H9 (cell line): ENCODE measurements at regions not wholly inside any gene's neighbourhood (a gene's known extent, or its start where the extent isn't known, plus 50 kb on each side); places are given as distances from the start of the nearest gene placed in this dataset.

Experiments
- DNase-seq: peaks from one replicate; pipeline ENCODE4 v3.0.0-alpha.2; 2017
- H2AFZ ChIP-seq: one replicate; pipeline ENCODE4 v1.6.1; 2013; ENCODE audit warnings: mild to moderate bottlenecking, low read length, control low read depth, moderate library complexity
- H2AK5ac ChIP-seq: 2 replicates; pipeline ENCODE4 v1.6.1; 2013; ENCODE audit warnings: low read length, control low read depth, mixed read lengths; ENCODE audit not compliant: insufficient read length
- H2BK120ac ChIP-seq: one replicate; pipeline ENCODE4 v1.6.1; 2013; ENCODE audit warnings: low read depth, mild to moderate bottlenecking, low read length, control low read depth, inconsistent platforms; ENCODE audit not compliant: poor library complexity, severe bottlenecking
- H2BK12ac ChIP-seq: 2 replicates; pipeline ENCODE4 v1.6.1; 2013; ENCODE audit warnings: low read length, control low read depth, mixed read lengths, low read depth; ENCODE audit not compliant: insufficient read length
- H2BK15ac ChIP-seq: 2 replicates; pipeline ENCODE4 v1.6.1; 2013; ENCODE audit warnings: low read depth, low read length, control low read depth
- H2BK20ac ChIP-seq: one replicate; pipeline ENCODE4 v1.6.1; 2013; ENCODE audit warnings: low read depth, mild to moderate bottlenecking, low read length, control low read depth, inconsistent platforms; ENCODE audit not compliant: poor library complexity, severe bottlenecking
- H2BK5ac ChIP-seq: 2 replicates; pipeline ENCODE4 v1.6.1; 2013; ENCODE audit warnings: low read length, control low read depth, mixed read lengths; ENCODE audit not compliant: insufficient read length
- H3K14ac ChIP-seq: 2 replicates; pipeline ENCODE4 v1.6.1; 2013; ENCODE audit warnings: low read length, control low read depth; ENCODE audit not compliant: insufficient read depth
- H3K18ac ChIP-seq: 2 replicates; pipeline ENCODE4 v1.6.1; 2013; ENCODE audit warnings: low read depth, mild to moderate bottlenecking, mixed read lengths, low read length, control low read depth; ENCODE audit not compliant: insufficient read length
- H3K23ac ChIP-seq: 2 replicates; pipeline ENCODE4 v1.6.1; 2013; ENCODE audit warnings: low read length, control low read depth, mixed read lengths, low read depth; ENCODE audit not compliant: insufficient read length
- H3K23me2 ChIP-seq: 2 replicates; pipeline ENCODE4 v1.6.1; 2013; ENCODE audit warnings: low read depth, mild to moderate bottlenecking, mixed read lengths, low read length, control low read depth; ENCODE audit not compliant: insufficient read length, poor library complexity, severe bottlenecking
- H3K27ac ChIP-seq: 2 replicates; pipeline ENCODE4 v1.5.1; 2013; ENCODE audit warnings: low read length, control low read depth, mixed read lengths, low read depth; ENCODE audit not compliant: insufficient read length
- H3K27me3 ChIP-seq: 2 replicates; pipeline ENCODE4 v1.6.1; 2013; ENCODE audit warnings: low read length, control low read depth, inconsistent platforms; ENCODE audit not compliant: insufficient read depth
- H3K4ac ChIP-seq: 2 replicates; pipeline ENCODE4 v1.6.1; 2013; ENCODE audit warnings: low read depth, mild to moderate bottlenecking, control low read depth, inconsistent platforms, low read length, moderate library complexity
- H3K4me1 ChIP-seq: 2 replicates; pipeline ENCODE4 v1.6.1; 2013; ENCODE audit warnings: low read length, control low read depth, inconsistent platforms; ENCODE audit not compliant: insufficient read depth
- H3K4me2 ChIP-seq: 2 replicates; pipeline ENCODE4 v1.6.1; 2013; ENCODE audit warnings: low read length, control low read depth, mixed read lengths; ENCODE audit not compliant: insufficient read length, insufficient read depth
- H3K56ac ChIP-seq: 2 replicates; pipeline ENCODE4 v1.6.1; 2013; ENCODE audit warnings: low read depth, mild to moderate bottlenecking, mixed read lengths, low read length, control low read depth; ENCODE audit not compliant: insufficient read length
- H3K79me1 ChIP-seq: 2 replicates; pipeline ENCODE4 v1.6.1; 2013; ENCODE audit warnings: low read depth, mild to moderate bottlenecking, moderate library complexity, low read length, control low read depth, inconsistent platforms; ENCODE audit not compliant: insufficient read depth, poor library complexity, severe bottlenecking
- H3K79me2 ChIP-seq: 2 replicates; pipeline ENCODE4 v1.6.1; 2013; ENCODE audit warnings: low read length, control low read depth, inconsistent platforms; ENCODE audit not compliant: insufficient read depth
- H3K9ac ChIP-seq: 2 replicates; pipeline ENCODE4 v1.6.1; 2013; ENCODE audit warnings: low read length, control low read depth, mixed read lengths; ENCODE audit not compliant: insufficient read length; ENCODE audit errors: extremely low read depth
- H3K9me3 ChIP-seq: one replicate; pipeline ENCODE4 v1.6.1; 2013; ENCODE audit warnings: low read depth, low read length, inconsistent platforms; ENCODE audit not compliant: control insufficient read depth
- H3T11ph ChIP-seq: one replicate; pipeline ENCODE4 v1.6.1; 2013; ENCODE audit warnings: mild to moderate bottlenecking, low read length, control low read depth, inconsistent platforms
- H4K20me1 ChIP-seq: one replicate; pipeline ENCODE4 v1.6.1; 2013; ENCODE audit not compliant: control insufficient read depth, insufficient read length, insufficient read depth
- H4K5ac ChIP-seq: 2 replicates; pipeline ENCODE4 v1.6.1; 2013; ENCODE audit warnings: low read depth, mild to moderate bottlenecking, mixed read lengths, low read length, control low read depth; ENCODE audit not compliant: insufficient read length
- H4K8ac ChIP-seq: replicated peaks from 2 replicates; pipeline ENCODE4 v1.6.1; 2013; ENCODE audit warnings: low read length, control low read depth, mixed read lengths, low read depth; ENCODE audit not compliant: insufficient read length
- H4K91ac ChIP-seq: 2 replicates; pipeline ENCODE4 v1.6.1; 2013; ENCODE audit warnings: low read depth, mild to moderate bottlenecking, moderate library complexity, mixed read lengths, low read length, control low read depth; ENCODE audit not compliant: insufficient read length
- H3K27ac Mint-ChIP-seq, 3 experiments: 2 replicates in 2 of 3; 3 replicates in 1 of 3; pipeline ENCODE4 v1.8.0; 2020 to 2021; ENCODE audit warnings: mixed read lengths in 3 of 3, mild to moderate bottlenecking in 1 of 3, moderate library complexity in 1 of 3
- H3K27me3 Mint-ChIP-seq: 2 replicates; pipeline ENCODE4 v1.8.0; 2021; ENCODE audit warnings: low read depth, mild to moderate bottlenecking, moderate library complexity, mixed read lengths
- H3K36me3 Mint-ChIP-seq, 3 experiments: 2 replicates in 2 of 3; 3 replicates in 1 of 3; pipeline ENCODE4 v1.8.0; 2020 to 2021; ENCODE audit warnings: low read depth in 3 of 3, mixed read lengths in 3 of 3; ENCODE audit not compliant: insufficient read depth in 1 of 3
- H3K4me1 Mint-ChIP-seq, 2 experiments: 2 replicates each; pipeline ENCODE4 v1.8.0; 2020; ENCODE audit warnings: mixed read lengths in 2 of 2
- H3K4me3 Mint-ChIP-seq, 2 experiments: 2 replicates in 1 of 2; 3 replicates in 1 of 2; pipeline ENCODE4 v1.8.0; 2020 to 2021; ENCODE audit warnings: mild to moderate bottlenecking in 2 of 2, mixed read lengths in 2 of 2, moderate library complexity in 1 of 2
- H3K9me3 Mint-ChIP-seq, 2 experiments: 2 replicates in 1 of 2; 3 replicates in 1 of 2; pipeline ENCODE4 v1.8.0; 2020; ENCODE audit warnings: mild to moderate bottlenecking in 2 of 2, mixed read lengths in 2 of 2, moderate library complexity in 1 of 2
- WGBS: extraction: QIAGEN DNeasy Blood & Tissue Kit; methylation state at CpG from one replicate; pipeline ENCODE4 v1.1.7; 2013; ENCODE audit warnings: missing lambda C conversion rate, low lambda C conversion rate, mixed read lengths; ENCODE audit not compliant: insufficient read length; ENCODE audit errors: extremely low coverage; 5-methylcytosine and 5-hydroxymethylcytosine counted together
- TF ChIP-seq, protein P1 (sequence below): fragments of 200-600 bp; sonication (generic); conservative IDR thresholded peaks from 3 replicates; pipeline ENCODE4 v1.8.0; 2021; ENCODE audit warnings: antibody characterized with exemption, mild to moderate bottlenecking

GRCh38 chr20:39298571-39299506 lies 336.7 kb downstream of the DHX35 start:
- Histone ChIP-seq H3K27ac (no peak overlapping the region), H3K4ac (no peak overlapping the region), H2AFZ (no peak overlapping the region), H3K27me3 (no peaks in the 10 kb centered on the region), H2BK120ac (no peak overlapping the region), H3K18ac (no peak overlapping the region), H3K4me1 (no peaks in the 10 kb centered on the region; the same call in 1 of the 2 replicates), H3K79me1 (no peaks in the 10 kb centered on the region), H3K9me3 (no peaks in the 10 kb centered on the region), H4K5ac (no peak overlapping the region), H3K23ac (no peak overlapping the region), H2BK15ac (no peak overlapping the region), H4K8ac (no peak overlapping the region), H3K14ac (no peak overlapping the region; the same call in 1 of the 2 replicates), H2BK20ac (no peak overlapping the region), H3K79me2 (no peaks in the 10 kb centered on the region), H2AK5ac (no peak overlapping the region), H4K20me1 (no peaks in the 10 kb centered on the region), H2BK5ac (no peak overlapping the region), H3K9ac (no peak overlapping the region), H3K23me2 (no peaks in the 10 kb centered on the region), H3T11ph (no peak overlapping the region), H4K91ac (no peak overlapping the region), H3K56ac (no peak overlapping the region), H2BK12ac (no peak overlapping the region), H3K4me2 (no peak overlapping the region)
- Mint-ChIP-seq H3K9me3 (no peaks in the 10 kb centered on the region; a peak in 1 of 5 replicates), H3K27me3 (no peaks in the 10 kb centered on the region), H3K4me1 (peaks cover 21 to 33% of the 10 kb centered on the region in 2 experiments), H3K27ac (no peak overlapping the region), H3K4me3 (no peak overlapping the region), H3K36me3 (no peaks in the 10 kb centered on the region)
- DNase-seq, result no peak
- no CpG with 5 or more reads among the region's 12 CpGs for WGBS
- TF ChIP-seq, protein P1, sequence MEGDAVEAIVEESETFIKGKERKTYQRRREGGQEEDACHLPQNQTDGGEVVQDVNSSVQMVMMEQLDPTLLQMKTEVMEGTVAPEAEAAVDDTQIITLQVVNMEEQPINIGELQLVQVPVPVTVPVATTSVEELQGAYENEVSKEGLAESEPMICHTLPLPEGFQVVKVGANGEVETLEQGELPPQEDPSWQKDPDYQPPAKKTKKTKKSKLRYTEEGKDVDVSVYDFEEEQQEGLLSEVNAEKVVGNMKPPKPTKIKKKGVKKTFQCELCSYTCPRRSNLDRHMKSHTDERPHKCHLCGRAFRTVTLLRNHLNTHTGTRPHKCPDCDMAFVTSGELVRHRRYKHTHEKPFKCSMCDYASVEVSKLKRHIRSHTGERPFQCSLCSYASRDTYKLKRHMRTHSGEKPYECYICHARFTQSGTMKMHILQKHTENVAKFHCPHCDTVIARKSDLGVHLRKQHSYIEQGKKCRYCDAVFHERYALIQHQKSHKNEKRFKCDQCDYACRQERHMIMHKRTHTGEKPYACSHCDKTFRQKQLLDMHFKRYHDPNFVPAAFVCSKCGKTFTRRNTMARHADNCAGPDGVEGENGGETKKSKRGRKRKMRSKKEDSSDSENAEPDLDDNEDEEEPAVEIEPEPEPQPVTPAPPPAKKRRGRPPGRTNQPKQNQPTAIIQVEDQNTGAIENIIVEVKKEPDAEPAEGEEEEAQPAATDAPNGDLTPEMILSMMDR, result no peak
